Naive thymus-derived CD4-positive, alpha-beta T cell (primary cell): ENCODE measurements at regions not wholly inside any gene's neighbourhood (a gene's known extent, or its start where the extent isn't known, plus 50 kb on each side); places are given as distances from the start of the nearest gene placed in this dataset.

Experiments used
- ATAC-seq: fragments of 150-1000 bp; cut with Tn5 transposase; 2 replicates; pipeline ENCODE4 v1.10.0; 2021; ENCODE audit warnings: mild to moderate bottlenecking, moderate library complexity
- CTCF ChIA-PET: fragments of 350-600 bp; sonication (Branson Sonifier 250); formaldehyde crosslinking; loops from one replicate; lab custom pipeline; 2021; ENCODE audit warnings: antibody characterized with exemption; lab: Charles Lee
- POLR2A ChIA-PET: fragments of 350-600 bp; sonication (Branson Sonifier 250); formaldehyde crosslinking; loops from one replicate; lab custom pipeline; 2021; ENCODE audit warnings: antibody characterized with exemption, inconsistent platforms; lab: Charles Lee
- DNase-seq, 9 donors: peaks; one replicate each; pipeline versions ENCODE4 v3.0.0 to v3.0.0-alpha.2; 2020 to 2022; ENCODE audit warnings: mixed read lengths in 1 of 9
- H3K27ac ChIP-seq: one replicate; pipeline ENCODE4 v1.7.0; 2013; ENCODE audit warnings: mild to moderate bottlenecking, low read depth, low read length, moderate library complexity
- H3K27me3 ChIP-seq, 2 donors: one replicate each; pipeline ENCODE4 v1.7.0; 2013; ENCODE audit warnings: low read length in 2 of 2, mild to moderate bottlenecking in 2 of 2, moderate library complexity in 2 of 2; ENCODE audit not compliant: control insufficient read depth in 2 of 2, insufficient read depth in 2 of 2
- H3K36me3 ChIP-seq, 3 experiments: 1 replicate in 2 of 3; 2 replicates in 1 of 3; pipeline ENCODE4 v1.7.0; 2013; ENCODE audit warnings: low read length in 3 of 3, mild to moderate bottlenecking in 3 of 3, moderate library complexity in 1 of 3; ENCODE audit not compliant: insufficient read depth in 3 of 3, control insufficient read depth in 2 of 3
- H3K4me1 ChIP-seq, 2 donors: one replicate each; pipeline ENCODE4 v1.7.0; 2013; ENCODE audit warnings: low read length in 2 of 2, mild to moderate bottlenecking in 2 of 2, moderate library complexity in 1 of 2; ENCODE audit not compliant: control insufficient read depth in 2 of 2, insufficient read depth in 2 of 2
- H3K4me3 ChIP-seq: 2 replicates; pipeline ENCODE4 v1.7.0; 2013; ENCODE audit warnings: mild to moderate bottlenecking, low read length
- H3K9me3 ChIP-seq, 3 experiments: 1 replicate in 2 of 3; 2 replicates in 1 of 3; pipeline ENCODE4 v1.7.0; 2013; ENCODE audit warnings: low read length in 3 of 3; ENCODE audit not compliant: control insufficient read depth in 2 of 3
- H3K27ac Mint-ChIP-seq, 9 donors: one replicate each; pipeline ENCODE4 v1.8.0; 2020 to 2022; ENCODE audit warnings: mixed read lengths in 9 of 9, mild to moderate bottlenecking in 8 of 9, moderate library complexity in 5 of 9, inconsistent platforms in 2 of 9
- H3K27me3 Mint-ChIP-seq, 5 donors: one replicate each; pipeline ENCODE4 v1.8.0; 2021 to 2022; ENCODE audit warnings: mixed read lengths in 5 of 5, mild to moderate bottlenecking in 1 of 5
- H3K36me3 Mint-ChIP-seq, 5 donors: one replicate each; pipeline ENCODE4 v1.8.0; 2020 to 2022; ENCODE audit warnings: mixed read lengths in 5 of 5, mild to moderate bottlenecking in 3 of 5, inconsistent platforms in 1 of 5
- H3K4me1 Mint-ChIP-seq, 7 donors: one replicate each; pipeline ENCODE4 v1.8.0; 2020 to 2022; ENCODE audit warnings: mixed read lengths in 7 of 7, mild to moderate bottlenecking in 3 of 7, inconsistent platforms in 1 of 7
- H3K4me3 Mint-ChIP-seq, 10 donors: one replicate each; pipeline ENCODE4 v1.8.0; 2020 to 2022; ENCODE audit warnings: mild to moderate bottlenecking in 10 of 10, mixed read lengths in 10 of 10, moderate library complexity in 6 of 10, inconsistent platforms in 2 of 10
- H3K9me3 Mint-ChIP-seq, 11 donors: one replicate each; pipeline ENCODE4 v1.8.0; 2020 to 2022; ENCODE audit warnings: mixed read lengths in 11 of 11, mild to moderate bottlenecking in 4 of 11, inconsistent platforms in 1 of 11, moderate library complexity in 1 of 11
- intact Hi-C, 2 donors: fragments of 100-400 bp; cut with micrococcal nuclease; formaldehyde crosslinking; loops; one replicate each; pipeline ENCODE4 v1.15.1; 2023

GRCh38 chr12:58521796-58522195 is 398.5 kb downstream of the LRIG3 start:
- Histone ChIP-seq H3K36me3 (no peaks in the 10 kb centered on the region), H3K9me3 (peaks cover 0 to 17% (median 0%) of the 10 kb centered on the region in 3 experiments), H3K4me3 (no peak overlapping the region), H3K27me3 (no peaks in the 10 kb centered on the region), H3K27ac (no peak overlapping the region), H3K4me1 (no peaks in the 10 kb centered on the region)
- Mint-ChIP-seq H3K27me3 (peaks cover 0 to 4% (median 0%) of the 10 kb centered on the region in 5 donors), H3K4me3 (no peak overlapping the region), H3K4me1 (no peaks in the 10 kb centered on the region), H3K27ac (no peak overlapping the region), H3K36me3 (peaks cover 0 to 13% (median 0%) of the 10 kb centered on the region in 5 donors), H3K9me3 (peaks cover 8 to 36% (median 19%) of the 10 kb centered on the region in 11 donors)
- intact Hi-C loops: no loop called here
- ATAC-seq (no peak), DNase-seq (no peak)
- POLR2A ChIA-PET: no interaction called here
- CTCF ChIA-PET: no interaction called here

- no peaks in the 10 kb centered on the region for H3K27me3 ChIP-seq
- H3K4me3 ChIP-seq: no peak overlapping the region
- Mint-ChIP-seq H3K36me3 (peaks cover 0 to 5% (median 0%) of the 10 kb centered on the region in 5 donors), H3K9me3 (peaks cover 4 to 20% (median 10%) of the 10 kb centered on the region in 11 donors), H3K27me3 (peaks cover 0 to 4% (median 0%) of the 10 kb centered on the region in 5 donors), H3K27ac (no peak overlapping the region), H3K4me1 (no peaks in the 10 kb centered on the region), H3K4me3 (no peak overlapping the region)
- ATAC-seq (no peak), DNase-seq (no peak)
- POLR2A ChIA-PET: no interaction called here
- H3K4me1 ChIP-seq: no peaks in the 10 kb centered on the region
- intact Hi-C loops: no loop called here
- peaks cover 0 to 4% (median 0%) of the 10 kb centered on the region in 3 experiments for H3K9me3 ChIP-seq
- no peaks in the 10 kb centered on the region for H3K36me3 ChIP-seq
- no peak overlapping the region for H3K27ac ChIP-seq
- CTCF ChIA-PET: no interaction called here
These were observed 396.9 kb downstream of the LRIG3 start for GRCh38 chr12:58523360-58523759.

- H3K4me1 Mint-ChIP-seq: no peaks in the 10 kb centered on the region
These were observed 392.0 kb downstream of the LRIG3 start for GRCh38 chr12:58528271-58528670.

GRCh38 chr12:58529114-58529665 is 391.1 kb downstream of the LRIG3 start:
- no peak overlapping the region for H3K27ac Mint-ChIP-seq
- ChIA-PET CTCF (no interaction called here), POLR2A (no interaction called here)
- Histone ChIP-seq H3K27ac (no peak overlapping the region), H3K4me1 (no peaks in the 10 kb centered on the region), H3K4me3 (no peak overlapping the region), H3K36me3 (no peaks in the 10 kb centered on the region), H3K27me3 (no peaks in the 10 kb centered on the region), H3K9me3 (no peaks in the 10 kb centered on the region)
- intact Hi-C loops: no loop called here
- no peak overlapping the region for H3K4me3 Mint-ChIP-seq
- H3K36me3 Mint-ChIP-seq: no peaks in the 10 kb centered on the region
- ATAC-seq (no peak), DNase-seq (no peak)
- H3K27me3 Mint-ChIP-seq: peaks cover 0 to 12% (median 6%) of the 10 kb centered on the region in 5 donors
- peaks cover 0 to 6% (median 0%) of the 10 kb centered on the region in 11 donors for H3K9me3 Mint-ChIP-seq
- H3K4me1 Mint-ChIP-seq: no peaks in the 10 kb centered on the region

More at GRCh38 chr12:58528271-58528670, 392.0 kb downstream of the LRIG3 start:
- ATAC-seq (no peak), DNase-seq (no peak)
- Histone ChIP-seq H3K27me3 (no peaks in the 10 kb centered on the region), H3K4me1 (no peaks in the 10 kb centered on the region), H3K9me3 (no peaks in the 10 kb centered on the region), H3K36me3 (no peaks in the 10 kb centered on the region), H3K4me3 (no peak overlapping the region), H3K27ac (no peak overlapping the region)
- Mint-ChIP-seq H3K4me3 (no peak overlapping the region), H3K9me3 (peaks cover 0 to 5% (median 0%) of the 10 kb centered on the region in 11 donors), H3K27me3 (peaks cover 0 to 12% (median 3%) of the 10 kb centered on the region in 5 donors), H3K27ac (no peak overlapping the region), H3K36me3 (no peaks in the 10 kb centered on the region)
- CTCF ChIA-PET: no interaction called here
- POLR2A ChIA-PET: no interaction called here
- intact Hi-C loops: no loop called here

GRCh38 chr12:58529897-58530741 is 390.2 kb downstream of the LRIG3 start:
- H3K27ac ChIP-seq: no peak overlapping the region
- ATAC-seq: no peak
- no peak overlapping the region for H3K4me3 ChIP-seq
- H3K9me3 Mint-ChIP-seq: peaks cover 0 to 5% (median 0%) of the 10 kb centered on the region in 11 donors
- CTCF ChIA-PET: no interaction called here
- POLR2A ChIA-PET: no interaction called here
- H3K36me3 Mint-ChIP-seq: no peaks in the 10 kb centered on the region
- DNase-seq: no peak
- intact Hi-C loops: loop anchor here in 1 of 2 donors (10.0 kb wide), 1 partner anchor 185 kb away; no protein-coding TSS in a partner anchor
- no peak overlapping the region for H3K4me3 Mint-ChIP-seq
- H3K9me3 ChIP-seq: no peaks in the 10 kb centered on the region
- H3K36me3 ChIP-seq: no peaks in the 10 kb centered on the region
- H3K27me3 Mint-ChIP-seq: peaks cover 0 to 12% (median 6%) of the 10 kb centered on the region in 5 donors
- no peak overlapping the region for H3K27ac Mint-ChIP-seq
- no peaks in the 10 kb centered on the region for H3K27me3 ChIP-seq
- no peaks in the 10 kb centered on the region for H3K4me1 Mint-ChIP-seq
- no peaks in the 10 kb centered on the region for H3K4me1 ChIP-seq

- no peaks in the 10 kb centered on the region for H3K4me1 Mint-ChIP-seq
- intact Hi-C loops: loop anchor here in 1 of 2 donors (10.0 kb wide), 1 partner anchor 186 kb away; no protein-coding TSS in a partner anchor
- H3K4me3 Mint-ChIP-seq: no peak overlapping the region
- POLR2A ChIA-PET: no interaction called here
- no peaks in the 10 kb centered on the region for H3K36me3 ChIP-seq
- no peak overlapping the region for H3K27ac ChIP-seq
- no peak overlapping the region for H3K27ac Mint-ChIP-seq
- no peak overlapping the region for H3K4me3 ChIP-seq
- DNase-seq: no peak
- peaks cover 0 to 12% (median 6%) of the 10 kb centered on the region in 5 donors for H3K27me3 Mint-ChIP-seq
- CTCF ChIA-PET: no interaction called here
- H3K9me3 Mint-ChIP-seq: peaks cover 0 to 5% (median 0%) of the 10 kb centered on the region in 11 donors
- no peaks in the 10 kb centered on the region for H3K9me3 ChIP-seq
- no peaks in the 10 kb centered on the region for H3K27me3 ChIP-seq
- no peaks in the 10 kb centered on the region for H3K4me1 ChIP-seq
- no peaks in the 10 kb centered on the region for H3K36me3 Mint-ChIP-seq
- no peak for ATAC-seq
These were observed 389.6 kb downstream of the LRIG3 start for GRCh38 chr12:58530742-58531062.
